HG03280 (cell line): ENCODE measurements at regions not wholly inside any gene's neighbourhood (a gene's known extent, or its start where the extent isn't known, plus 50 kb on each side); places are given as distances from the start of the nearest gene placed in this dataset.

Source experiments
- ATAC-seq: cut with Tn5 transposase; IDR thresholded peaks from one replicate; pipeline ENCODE4 v1.9.1; 2021; ENCODE audit warnings: mild to moderate bottlenecking, moderate library complexity; ENCODE audit not compliant: unreplicated experiment

- no peak for ATAC-seq
Observed at GRCh38 chr16:5895137-5895536, 797.5 kb upstream of the EEF2KMT start.

GRCh38 chr16:5891296-5891695, 793.7 kb upstream of the EEF2KMT start:
- ATAC-seq: no peak

- ATAC-seq: no peak
Observed at GRCh38 chr16:5885521-5885920, 787.9 kb upstream of the EEF2KMT start.

GRCh38 chr16:5884996-5885395, 787.4 kb upstream of the EEF2KMT start:
- ATAC-seq: no peak

DNA sequence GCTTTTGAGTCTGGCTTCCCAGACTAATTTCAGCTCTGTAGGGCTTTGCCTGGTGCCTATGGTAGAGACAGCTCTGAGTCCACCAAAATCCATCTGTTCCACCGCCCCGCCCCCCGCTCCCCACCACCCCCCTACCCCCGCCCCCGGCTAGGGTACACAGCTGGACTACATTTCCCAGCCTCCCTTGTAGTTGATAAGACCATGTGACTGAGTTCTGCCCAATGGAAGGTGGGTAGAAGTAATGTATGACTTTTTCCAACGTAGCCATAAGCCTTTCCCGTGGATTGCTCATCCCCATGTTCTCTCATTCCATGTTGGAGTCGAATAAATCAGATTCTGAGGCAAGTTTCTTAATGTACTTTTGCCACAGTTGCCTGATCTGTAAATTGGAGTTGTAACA, 786.7 kb upstream of the EEF2KMT start:
- no peak for ATAC-seq

DNA sequence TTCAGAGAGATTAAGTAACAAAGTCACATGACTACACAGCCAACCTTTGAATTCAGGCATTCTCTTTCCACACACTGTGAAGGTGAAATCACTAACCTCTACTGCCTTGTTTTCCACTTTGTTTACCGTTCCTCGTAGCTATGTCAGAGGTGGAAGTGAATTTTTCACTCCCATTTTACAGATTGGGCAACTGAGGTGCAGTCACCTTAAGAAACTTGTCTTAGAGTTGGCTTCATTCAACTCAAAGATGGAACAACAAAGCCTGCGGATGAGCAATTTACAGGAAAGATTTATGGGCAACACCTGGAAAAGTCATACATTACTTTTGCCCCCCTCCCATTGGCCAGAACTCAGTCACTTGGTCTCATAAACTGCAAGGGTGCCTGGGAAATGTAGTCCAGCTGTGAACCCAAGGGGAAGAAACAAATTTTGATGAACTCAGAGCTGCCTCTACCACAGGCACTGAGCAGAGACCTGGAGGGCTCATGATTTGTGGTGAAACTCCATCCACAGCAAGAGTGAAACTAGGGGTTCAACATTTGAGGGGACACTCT, 784.6 kb upstream of the EEF2KMT start:
- no peak for ATAC-seq

DNA sequence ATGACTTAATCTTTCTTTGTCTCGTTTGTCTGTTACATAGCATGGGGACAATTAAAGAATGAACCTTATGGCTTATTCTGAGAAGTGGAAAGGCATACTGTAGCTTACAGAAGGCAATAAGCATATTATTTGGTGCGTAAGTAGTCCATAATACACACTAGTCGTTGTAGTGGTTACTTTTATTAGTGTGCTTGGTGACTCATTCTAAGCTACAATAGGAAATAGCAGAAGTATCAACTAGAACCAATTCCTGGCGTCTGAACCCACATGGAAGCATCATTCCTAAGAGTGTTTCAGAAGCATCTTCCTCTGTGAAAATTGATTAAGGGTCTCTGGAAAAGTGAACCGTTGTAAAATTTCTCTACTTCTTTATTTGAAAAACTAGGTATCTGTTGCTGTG, 777.8 kb upstream of the EEF2KMT start:
- ATAC-seq: no peak

- ATAC-seq: no peak
Observed at GRCh38 chr16:5874899-5875298, 777.3 kb upstream of the EEF2KMT start.

- no peak for ATAC-seq
Observed at GRCh38 chr16:5873221-5873620, 775.6 kb upstream of the EEF2KMT start.

DNA sequence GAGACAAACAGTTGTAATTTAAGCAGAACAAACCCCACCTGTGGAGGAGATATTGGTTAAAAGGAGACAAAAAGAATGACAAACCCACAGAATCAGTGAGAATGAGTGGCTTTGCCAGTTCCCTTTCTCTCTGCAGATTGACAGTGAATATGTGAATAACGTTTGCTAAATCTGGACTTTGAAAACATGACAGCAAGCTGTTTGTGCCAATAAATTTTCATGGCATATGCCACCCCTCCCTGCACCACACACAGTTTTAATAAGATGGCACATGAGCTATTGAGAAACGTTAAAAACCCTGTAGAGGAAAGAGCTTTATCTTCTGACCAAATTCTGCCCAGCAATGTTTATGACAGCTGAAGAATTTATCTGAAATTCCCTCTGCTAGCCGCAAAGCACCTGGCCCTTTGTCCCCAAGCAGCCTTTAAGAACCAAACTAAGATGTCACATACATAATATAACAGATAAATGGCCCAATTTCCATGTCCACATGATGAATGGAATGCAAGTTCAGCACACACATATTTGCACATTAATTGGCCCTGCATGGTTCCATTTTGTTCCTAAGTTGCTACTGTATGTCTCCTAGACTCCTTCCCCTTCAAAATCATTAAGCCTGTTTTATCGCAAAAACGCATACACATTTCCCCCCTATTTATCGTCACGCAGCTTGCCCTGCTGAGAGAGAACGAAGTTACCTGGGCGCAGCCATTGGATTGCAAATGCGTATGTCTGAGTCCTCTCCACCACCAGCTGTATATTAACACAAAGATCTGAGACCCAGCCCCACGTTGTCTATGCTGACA, 773.5 kb upstream of the EEF2KMT start:
- no peak for ATAC-seq

DNA sequence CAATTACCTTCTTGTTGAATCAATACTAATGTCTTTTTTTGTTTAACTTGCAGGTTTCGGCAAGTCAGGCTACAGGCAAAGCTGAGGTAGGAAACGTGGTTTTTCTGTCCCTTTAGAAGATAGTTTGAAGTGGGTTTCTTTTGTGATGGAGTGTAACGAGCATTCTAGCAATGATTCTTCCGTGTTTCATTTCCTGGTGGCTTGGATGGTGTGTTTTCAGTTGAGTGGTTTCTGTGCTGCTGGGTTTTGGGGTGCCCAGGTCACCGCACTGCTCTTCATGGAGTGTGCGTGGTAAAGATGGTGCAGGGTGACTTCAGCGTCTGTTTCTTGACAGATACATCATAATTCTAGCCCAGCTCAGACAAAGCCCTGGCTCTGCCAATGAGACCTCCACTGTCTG, 769.7 kb upstream of the EEF2KMT start:
- no peak for ATAC-seq

DNA sequence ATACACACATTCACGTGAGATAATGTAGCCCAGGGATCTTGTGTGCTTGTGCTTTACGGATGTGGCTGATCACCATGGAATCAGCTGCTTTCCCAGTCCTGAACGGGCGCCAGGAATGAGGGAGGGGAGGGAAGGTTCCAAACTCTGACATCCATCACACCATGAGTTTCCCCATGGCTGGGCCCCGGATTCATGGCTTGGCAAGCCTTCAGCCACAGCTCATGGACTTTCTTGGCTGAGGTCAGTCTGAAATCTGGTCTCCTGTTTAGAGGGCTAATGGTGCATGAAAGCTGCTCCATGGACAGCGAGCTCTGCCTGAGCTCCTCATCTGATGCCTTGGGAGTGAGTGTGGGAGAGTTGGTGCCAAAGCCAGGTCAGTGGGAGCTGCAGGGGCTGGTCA, 767.6 kb upstream of the EEF2KMT start:
- ATAC-seq: no peak

GRCh38 chr16:5863071-5863606, 765.5 kb upstream of the EEF2KMT start:
- ATAC-seq: no peak

DNA sequence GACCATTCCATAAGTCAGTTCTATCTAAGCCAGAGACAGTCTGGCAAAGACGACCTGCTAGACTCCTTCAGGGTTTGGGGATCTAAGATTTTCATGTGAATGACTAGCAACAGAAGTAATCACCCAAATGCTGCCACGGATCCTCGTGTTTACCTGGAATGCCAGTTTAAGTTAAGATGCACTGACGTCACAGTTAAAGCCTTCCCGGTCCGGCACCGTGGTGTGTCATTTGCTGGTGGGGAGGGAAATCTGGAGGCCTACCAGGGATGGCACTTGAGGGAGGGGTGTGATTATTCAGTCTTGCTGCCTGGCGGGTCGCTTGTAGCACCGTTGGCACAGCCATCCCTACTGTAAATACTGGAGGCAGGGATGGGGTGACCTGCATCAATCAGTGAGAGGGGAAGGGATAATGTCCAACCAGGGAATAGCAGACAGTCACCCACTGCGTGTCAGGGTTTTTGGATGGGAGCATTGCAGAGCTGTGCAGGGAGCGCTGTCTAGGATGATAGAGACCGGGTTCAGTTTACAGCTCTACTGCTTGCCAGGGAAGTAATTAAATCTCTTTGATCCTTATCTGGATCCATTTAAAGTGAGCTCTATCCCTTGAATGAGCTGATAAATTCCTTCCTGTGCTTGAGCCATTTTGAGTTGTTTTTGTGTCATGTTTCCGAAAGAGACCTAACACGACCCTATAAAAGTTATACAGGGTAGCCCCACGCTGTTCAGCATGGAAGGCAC, 764.7 kb upstream of the EEF2KMT start:
- no peak for ATAC-seq

DNA sequence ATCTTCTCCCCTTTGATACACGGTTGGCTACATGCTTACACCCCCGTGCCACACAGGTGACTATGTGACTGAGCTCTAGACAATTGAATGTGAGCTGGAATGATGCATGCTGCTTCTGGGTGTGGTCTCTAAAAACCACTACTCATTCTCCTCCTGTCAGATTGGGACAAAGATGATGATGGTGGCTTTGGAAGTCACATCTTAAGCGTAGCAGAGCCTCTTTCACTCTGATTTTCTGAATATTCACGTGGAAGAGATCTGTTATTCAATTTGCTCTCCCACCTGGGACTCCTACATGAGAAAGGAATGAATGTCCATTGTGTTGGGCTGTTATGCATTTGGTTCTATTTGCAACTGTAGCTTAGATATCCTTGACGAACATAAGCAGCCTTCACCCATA, 763.6 kb upstream of the EEF2KMT start:
- ATAC-seq: no peak

- ATAC-seq: no peak
Observed at GRCh38 chr16:5858180-5858579, 760.6 kb upstream of the EEF2KMT start.

- no peak for ATAC-seq
Observed at GRCh38 chr16:5854027-5854426, 756.4 kb upstream of the EEF2KMT start.

GRCh38 chr16:5852151-5852550, 754.6 kb upstream of the EEF2KMT start:
- no peak for ATAC-seq

DNA sequence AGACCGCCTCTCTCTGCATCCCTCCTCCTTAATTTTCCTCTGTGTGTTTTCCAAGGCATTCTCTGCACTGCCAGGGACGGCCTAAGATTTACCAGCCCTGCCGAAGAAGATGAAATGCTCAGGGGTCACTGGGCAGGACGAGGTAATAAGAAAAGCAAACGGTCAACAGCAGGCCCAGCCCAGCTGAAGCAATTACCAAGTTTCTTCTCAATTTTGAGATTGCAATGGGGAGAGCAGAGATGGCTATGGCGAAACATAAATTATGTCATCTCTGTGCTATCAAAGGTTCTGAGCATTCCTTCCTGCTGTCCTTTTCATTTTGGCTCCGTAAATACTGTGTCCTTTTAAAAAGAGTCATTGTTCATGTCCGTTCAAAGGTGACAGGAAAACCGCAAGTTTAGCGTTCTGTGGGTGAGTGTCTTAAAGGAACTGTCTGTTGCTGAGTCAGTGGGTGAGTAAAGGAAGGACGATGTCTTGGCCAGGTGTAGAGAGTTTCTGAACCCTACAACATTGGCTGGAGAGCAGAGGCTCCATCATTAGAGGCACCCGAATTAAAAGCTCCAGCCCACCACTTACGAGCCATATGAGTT, 753.9 kb upstream of the EEF2KMT start:
- no peak for ATAC-seq

DNA sequence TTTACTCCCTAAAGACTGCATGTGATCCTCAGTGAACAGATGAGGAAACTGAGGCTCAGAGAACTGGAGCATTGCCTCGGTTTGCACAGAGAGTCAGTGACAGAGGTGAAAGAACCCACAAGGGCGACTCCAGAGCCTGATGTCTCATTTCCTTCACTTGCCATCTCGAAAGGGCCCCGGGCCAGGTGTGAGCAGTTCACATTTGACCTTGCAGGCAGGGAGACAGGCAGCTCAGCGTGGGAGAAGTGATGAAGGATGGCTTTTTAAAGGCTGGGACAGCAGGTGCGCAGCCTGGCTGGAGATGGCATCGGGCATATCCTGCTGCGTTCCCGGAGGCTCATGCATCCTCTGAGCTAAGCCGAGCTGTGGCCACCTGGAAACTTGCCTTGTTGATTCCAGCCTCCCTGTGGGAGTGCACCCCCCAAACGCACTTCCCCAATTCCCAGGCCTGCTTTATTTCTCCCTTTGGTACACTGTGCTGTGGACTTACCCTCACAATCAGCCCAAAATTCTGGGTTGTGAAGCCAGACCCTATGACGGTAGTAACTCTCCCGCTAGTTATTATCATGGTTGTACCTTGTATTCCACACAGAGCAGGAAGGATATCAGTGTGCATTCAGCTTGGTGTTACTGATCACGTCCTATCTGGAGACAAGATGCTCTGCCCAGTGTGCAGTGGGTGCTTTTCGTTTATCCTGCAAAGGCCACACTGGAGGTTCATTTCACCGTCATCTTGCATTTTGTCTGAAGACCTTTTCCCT, 753.2 kb upstream of the EEF2KMT start:
- no peak for ATAC-seq

DNA sequence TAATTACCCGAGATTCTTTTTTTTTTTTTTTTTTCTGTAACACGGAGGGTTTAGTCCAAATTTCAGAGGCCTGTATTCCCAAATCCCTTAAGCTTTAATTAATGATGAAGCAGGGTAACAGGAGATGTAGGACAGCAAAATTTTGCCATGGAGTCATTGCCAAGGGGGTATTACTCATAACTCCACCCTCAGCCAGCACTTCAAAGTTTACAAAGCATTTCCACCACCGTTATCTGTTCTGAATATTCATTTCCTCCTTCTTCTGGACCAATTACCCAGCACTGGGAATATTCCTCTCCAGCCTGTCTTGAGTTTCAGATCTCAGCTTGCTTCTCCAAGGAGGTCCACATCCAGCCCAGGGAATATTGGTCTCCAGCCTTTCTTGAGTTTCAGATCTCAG, 747.5 kb upstream of the EEF2KMT start:
- ATAC-seq: no peak
